NCI-H345 treated with DMSO at 0.1 percent for 48 hours (cell line): ENCODE measurements at regions not wholly inside any gene's neighbourhood (a gene's known extent, or its start where the extent isn't known, plus 50 kb on each side); places are given as distances from the start of the nearest gene placed in this dataset.
"Not testable (repeated sequence)": the region's sequence is repeated elsewhere in the genome, so short reads cannot be mapped to it uniquely, and the experiment has no call there.

Source experiments
- DNase-seq: peaks from one replicate; lab custom pipeline; 2025; ENCODE audit not compliant: unreplicated experiment; lab: John Stamatoyannopoulos, UW

- no peak for DNase-seq
Measured at GRCh38 chrX:44785652-44786051, 58.2 kb upstream of the DUSP21 start.

DNA sequence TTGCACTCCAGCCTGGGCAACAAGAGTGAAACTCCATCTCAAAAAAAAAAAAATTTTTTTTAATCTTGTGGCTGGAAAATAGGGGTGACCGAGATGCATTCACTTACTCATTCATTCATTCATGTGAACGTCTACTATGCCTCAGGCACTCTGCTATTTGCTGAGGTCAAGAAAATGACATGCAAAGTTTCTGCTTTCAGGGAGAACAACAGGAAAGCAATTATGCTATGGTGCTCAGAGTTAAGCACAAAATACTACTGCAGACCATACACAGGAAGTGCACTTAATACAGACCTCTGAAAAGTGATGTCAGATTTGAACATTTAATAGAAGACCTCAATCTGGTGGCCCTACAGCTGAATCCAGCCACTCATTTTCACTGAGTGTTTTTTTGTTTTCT is 59.6 kb upstream of the DUSP21 start:
- DNase-seq: no peak

GRCh38 chrX:44778254-44778653 is 65.6 kb upstream of the DUSP21 start:
- DNase-seq: no peak

- no peak for DNase-seq
Measured at GRCh38 chrX:44775726-44776125, 68.1 kb upstream of the DUSP21 start.

DNA sequence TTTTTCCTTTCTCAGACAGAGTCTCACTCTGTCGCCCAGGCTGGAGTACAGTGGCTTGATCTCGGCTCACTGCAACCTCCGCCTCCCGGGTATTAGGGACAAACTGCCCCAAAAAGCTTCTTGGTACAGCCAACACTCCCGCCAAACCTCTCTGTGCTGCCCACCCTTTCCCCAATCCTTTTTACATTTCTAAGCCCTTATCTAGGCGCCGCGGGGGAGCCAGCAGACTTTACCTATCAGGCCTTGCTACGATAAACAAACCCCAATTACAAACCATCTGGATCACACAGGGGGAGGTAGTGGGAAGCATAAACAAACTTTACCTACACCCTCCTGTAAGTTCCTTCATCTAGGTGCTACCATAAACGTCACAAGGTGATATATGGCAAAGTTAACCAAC is 69.8 kb upstream of the DUSP21 start:
- DNase-seq: not testable (repeated sequence)

GRCh38 chrX:44770121-44770520 is 73.7 kb upstream of the DUSP21 start:
- DNase-seq: no peak

- no peak for DNase-seq
Measured at GRCh38 chrX:44767308-44767707, 76.5 kb upstream of the DUSP21 start.

DNA sequence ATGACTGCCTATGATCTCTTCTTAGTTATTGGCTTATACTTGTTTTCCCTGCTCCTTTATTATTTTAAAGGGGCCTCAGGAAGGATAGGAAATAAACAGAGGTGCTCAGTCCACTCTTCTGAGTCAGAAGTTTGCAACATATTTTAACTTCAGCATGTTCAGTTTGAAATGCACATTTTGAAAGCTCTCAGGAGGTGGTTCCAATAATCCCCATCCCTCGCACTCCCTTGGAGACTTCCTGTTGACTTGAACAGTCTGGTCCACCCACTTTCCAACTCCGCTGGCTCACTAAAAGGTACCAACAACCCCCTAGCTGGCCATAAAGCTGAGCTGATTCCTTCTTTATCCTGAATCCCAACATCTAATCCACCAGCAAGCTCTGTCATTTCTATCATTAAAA is 78.3 kb upstream of the DUSP21 start:
- no peak for DNase-seq

DNA sequence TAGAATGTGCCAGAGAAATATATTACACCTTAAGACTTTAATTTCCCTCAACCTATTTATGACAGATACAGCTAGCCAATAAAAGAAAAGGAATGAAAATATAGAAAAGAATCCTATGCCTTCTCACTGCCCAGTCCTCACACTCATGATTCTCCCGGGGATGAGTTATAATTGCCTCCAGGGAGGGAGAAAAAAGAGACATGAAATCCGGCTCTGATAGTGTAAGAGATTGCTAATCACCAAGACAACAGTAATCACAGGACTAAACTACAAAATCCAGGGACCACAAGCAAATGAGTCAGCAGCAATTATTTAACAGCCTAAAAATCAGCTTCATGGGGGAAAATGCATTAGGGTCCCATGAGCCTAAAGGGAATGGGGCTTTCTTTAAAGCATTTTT is 95.9 kb upstream of the DUSP21 start:
- no peak for DNase-seq

DNA sequence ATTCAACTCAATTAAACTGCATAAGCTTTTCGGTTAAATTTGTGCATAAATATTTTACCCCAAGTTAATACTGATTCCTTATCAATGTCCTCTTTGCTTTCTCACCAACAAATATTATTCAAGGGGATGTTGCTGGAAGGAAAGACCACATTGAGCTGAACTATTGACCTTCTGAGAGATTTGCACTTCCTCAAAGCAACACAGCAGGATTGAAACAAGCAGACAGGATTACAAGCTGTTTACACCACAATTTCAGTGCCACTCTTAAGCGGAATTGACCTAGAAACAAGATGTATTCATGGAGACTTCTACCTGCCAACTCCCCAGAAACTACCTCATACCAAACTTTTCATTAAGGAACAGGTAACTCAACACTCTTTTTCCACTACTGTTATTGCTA is 96.5 kb upstream of the DUSP21 start:
- DNase-seq: no peak

DNA sequence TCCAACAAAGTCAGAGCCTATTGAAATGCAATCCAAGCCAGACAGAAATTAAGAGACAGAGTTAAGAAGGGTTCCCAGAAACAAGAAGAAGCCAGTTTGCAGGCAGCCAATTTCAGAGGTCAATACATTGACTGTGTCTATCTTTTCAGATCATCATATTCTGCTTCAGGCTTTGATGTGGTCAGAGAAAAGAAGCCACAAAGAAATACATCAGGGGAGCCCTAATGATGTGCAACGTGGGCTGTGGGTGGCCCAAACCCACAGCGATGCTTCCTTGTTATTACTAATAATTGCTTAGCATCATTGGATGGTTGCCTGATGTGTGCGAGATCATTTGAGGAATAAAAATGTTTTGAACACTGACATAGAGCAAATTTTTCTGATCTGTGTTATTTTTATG is 99.0 kb upstream of the DUSP21 start:
- no peak for DNase-seq

- no peak for DNase-seq
Measured at GRCh38 chrX:44742480-44743155, 101.2 kb upstream of the DUSP21 start.

GRCh38 chrX:44741859-44742258 is 102.0 kb upstream of the DUSP21 start:
- not testable (repeated sequence) for DNase-seq

- not testable (repeated sequence) for DNase-seq
Measured at GRCh38 chrX:44741458-44741857, 102.4 kb upstream of the DUSP21 start.

GRCh38 chrX:44735498-44735897 is 108.3 kb upstream of the DUSP21 start:
- no peak for DNase-seq

- no peak for DNase-seq
Measured at GRCh38 chrX:44733931-44734330, 109.9 kb upstream of the DUSP21 start.

GRCh38 chrX:44731160-44731559 is 112.7 kb upstream of the DUSP21 start:
- DNase-seq: no peak

GRCh38 chrX:44723426-44723825 is 120.4 kb upstream of the DUSP21 start:
- DNase-seq: no peak

- DNase-seq: no peak
Measured at GRCh38 chrX:44708470-44708869, 135.4 kb upstream of the DUSP21 start.

DNA sequence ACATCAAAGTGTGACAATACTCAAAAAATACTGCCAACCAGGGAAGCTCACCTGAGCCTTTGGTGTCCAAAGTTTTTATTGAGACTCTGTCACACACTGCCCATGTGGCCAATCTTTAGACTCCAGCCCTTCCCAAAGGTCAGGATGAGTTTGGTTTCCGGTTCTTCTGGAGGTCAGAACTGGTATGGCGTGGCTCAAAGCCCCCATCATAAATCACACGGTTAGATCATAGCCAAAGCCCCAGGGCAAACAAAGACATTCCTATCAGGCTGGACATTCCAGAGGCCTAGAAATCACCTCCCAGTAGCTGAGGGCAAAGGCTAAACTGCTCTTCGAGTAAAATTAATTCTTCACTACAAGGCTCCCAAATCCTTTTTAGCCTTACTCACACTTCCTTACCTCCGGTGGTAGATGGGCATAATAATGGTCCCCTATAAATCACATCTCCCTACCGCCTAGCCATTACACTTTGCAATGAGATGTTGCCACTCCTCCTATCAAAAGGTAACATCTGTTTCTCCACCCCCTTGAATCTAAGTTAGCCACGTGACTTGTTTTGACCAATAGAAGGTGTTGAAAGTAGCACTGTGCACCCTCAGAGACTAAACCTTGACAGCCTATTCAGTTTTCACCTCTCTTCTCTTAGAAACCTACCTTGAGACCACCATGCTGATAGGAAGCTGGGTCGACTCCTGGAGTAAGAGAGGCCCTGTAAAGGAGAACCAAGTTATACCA is 137.8 kb upstream of the DUSP21 start:
- no peak for DNase-seq

DNA sequence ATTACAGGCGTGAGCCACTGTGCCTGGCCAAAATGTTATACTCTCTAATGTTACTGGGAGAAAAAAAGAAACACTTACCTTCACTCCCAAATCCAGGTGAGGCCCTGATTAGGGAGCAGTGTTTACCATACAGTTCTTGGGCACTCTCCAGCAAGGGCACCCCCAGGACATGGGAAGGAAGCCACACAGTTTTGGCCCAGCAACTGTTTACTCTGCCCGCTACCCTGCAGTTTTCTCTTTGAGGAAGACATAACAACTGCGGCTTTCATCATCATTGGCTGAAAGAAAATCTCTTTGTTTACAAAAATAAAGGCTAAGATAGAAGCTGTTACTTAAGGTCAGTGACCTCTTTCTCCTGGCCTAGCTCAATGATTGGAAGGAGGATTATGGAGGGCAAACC is 145.5 kb upstream of the DUSP21 start:
- DNase-seq: no peak

DNA sequence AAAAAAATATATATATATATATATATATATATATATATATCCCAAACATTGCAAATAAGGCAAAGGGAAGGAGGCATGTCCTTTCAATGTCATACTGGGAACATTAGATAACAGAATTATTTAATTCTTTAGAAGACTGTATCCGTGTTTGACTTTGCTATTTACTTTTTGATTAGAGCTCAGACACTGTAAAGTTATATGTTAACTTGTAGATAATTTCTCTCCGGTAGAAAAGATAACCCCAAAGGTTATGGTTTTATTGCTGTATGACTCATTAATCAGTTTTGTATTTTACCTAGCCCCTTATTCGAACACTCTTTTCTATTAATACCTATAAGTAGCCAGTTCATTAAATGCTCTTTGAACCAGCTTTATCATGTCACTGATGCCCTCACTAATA is 150.6 kb upstream of the DUSP21 start:
- DNase-seq: no peak

DNA sequence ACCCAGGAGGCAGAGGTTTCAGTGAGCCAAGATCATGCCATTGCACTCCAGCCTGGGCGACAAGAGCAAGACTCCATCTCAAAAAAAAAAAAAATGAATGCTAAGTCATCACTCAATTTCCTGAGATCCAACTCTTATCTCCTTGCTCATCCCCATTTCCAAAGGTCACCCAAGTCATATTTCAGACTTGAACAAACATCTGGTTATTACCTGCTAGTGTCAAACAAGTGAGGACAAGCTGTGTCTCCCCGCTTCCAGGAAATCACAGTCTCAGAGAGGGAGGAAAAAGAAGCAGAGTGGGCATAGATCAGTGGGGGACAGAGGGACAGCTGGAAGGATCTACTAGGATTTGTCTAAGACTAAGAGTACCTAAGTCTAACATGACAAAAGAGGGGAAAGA is 147.5 kb upstream of the FUNDC1 start:
- DNase-seq: no peak
